Activated CD4-positive, alpha-beta T cell treated with anti-CD3 and anti-CD28 coated beads, Interleukin-2, amount 10 ng/mL, durations not matched to agents 7 days and 5 days (primary cell): ENCODE measurements at regions not wholly inside any gene's neighbourhood (a gene's known extent, or its start where the extent isn't known, plus 50 kb on each side); places are given as distances from the start of the nearest gene placed in this dataset.

Source experiments
- CTCF ChIA-PET: fragments of 350-600 bp; sonication (Branson Sonifier 250); formaldehyde crosslinking; loops from one replicate; lab custom pipeline; 2021; ENCODE audit warnings: antibody characterized with exemption; lab: Charles Lee
- POLR2A ChIA-PET: fragments of 350-600 bp; sonication (Branson Sonifier 250); formaldehyde crosslinking; loops from one replicate; lab custom pipeline; 2021; ENCODE audit warnings: antibody characterized with exemption; lab: Charles Lee
- DNase-seq: peaks from one replicate; pipeline ENCODE4 v3.0.0-alpha.2; 2020
- H3K27ac Mint-ChIP-seq: one replicate; pipeline ENCODE4 v1.8.0; 2021; ENCODE audit warnings: mild to moderate bottlenecking, moderate library complexity, mixed read lengths
- H3K27me3 Mint-ChIP-seq: one replicate; pipeline ENCODE4 v1.8.0; 2021; ENCODE audit warnings: mixed read lengths
- H3K36me3 Mint-ChIP-seq: one replicate; pipeline ENCODE4 v1.8.0; 2021; ENCODE audit warnings: low read depth, mixed read lengths
- H3K4me1 Mint-ChIP-seq: one replicate; pipeline ENCODE4 v1.8.0; 2021; ENCODE audit warnings: mixed read lengths
- H3K4me3 Mint-ChIP-seq: one replicate; pipeline ENCODE4 v1.8.0; 2021; ENCODE audit warnings: mild to moderate bottlenecking, moderate library complexity, mixed read lengths
- H3K9me3 Mint-ChIP-seq: one replicate; pipeline ENCODE4 v1.8.0; 2021; ENCODE audit warnings: mixed read lengths

- DNase-seq: no peak
- H3K27me3 Mint-ChIP-seq: no peaks in the 10 kb centered on the region
- ChIA-PET CTCF (no interaction called here), POLR2A (interaction anchor here (0.7 kb wide), 1 partner anchor 644 kb away, joined by 3 read pairs; no protein-coding TSS in a partner anchor)
- H3K4me3 Mint-ChIP-seq: no peak overlapping the region
- H3K36me3 Mint-ChIP-seq: peaks cover 23% of the 10 kb centered on the region
- peaks cover 19% of the 10 kb centered on the region for H3K4me1 Mint-ChIP-seq
- H3K27ac Mint-ChIP-seq: no peak overlapping the region
- peaks cover 30% of the 10 kb centered on the region for H3K9me3 Mint-ChIP-seq
Measured at GRCh38 chr3:111244760-111245159, 173.1 kb downstream of the NECTIN3 start.

- Mint-ChIP-seq H3K27ac (no peak overlapping the region), H3K9me3 (peaks cover 23% of the 10 kb centered on the region), H3K4me1 (peaks cover 15% of the 10 kb centered on the region), H3K4me3 (no peak overlapping the region), H3K27me3 (no peaks in the 10 kb centered on the region), H3K36me3 (peaks cover 11% of the 10 kb centered on the region)
- ChIA-PET POLR2A (no interaction called here), CTCF (no interaction called here)
- no peak for DNase-seq
Measured at GRCh38 chr3:111246967-111247760, 175.5 kb downstream of the NECTIN3 start.

GRCh38 chr3:111248406-111248805 lies 176.8 kb downstream of the NECTIN3 start:
- no peak for DNase-seq
- CTCF ChIA-PET: no interaction called here
- Mint-ChIP-seq H3K36me3 (peaks cover 8% of the 10 kb centered on the region), H3K9me3 (peaks cover 20% of the 10 kb centered on the region), H3K4me1 (peaks cover 25% of the 10 kb centered on the region), H3K27me3 (no peaks in the 10 kb centered on the region), H3K27ac (no peak overlapping the region), H3K4me3 (no peak overlapping the region)
- POLR2A ChIA-PET: no interaction called here

- Mint-ChIP-seq H3K27ac (no peak overlapping the region), H3K9me3 (peaks cover 13% of the 10 kb centered on the region), H3K36me3 (peaks cover 6% of the 10 kb centered on the region), H3K4me1 (peaks cover 35% of the 10 kb centered on the region), H3K4me3 (no peak overlapping the region), H3K27me3 (no peaks in the 10 kb centered on the region)
- ChIA-PET CTCF (interaction anchor here (1.5 kb wide), 1 partner anchor 51 kb away, joined by 3 read pairs; no protein-coding TSS in a partner anchor), POLR2A (no interaction called here)
- DNase-seq: no peak
Measured at GRCh38 chr3:111249421-111249820, 177.8 kb downstream of the NECTIN3 start.

- Mint-ChIP-seq H3K4me1 (peaks cover 25% of the 10 kb centered on the region), H3K36me3 (peaks cover 3% of the 10 kb centered on the region), H3K27ac (no peak overlapping the region), H3K4me3 (no peak overlapping the region), H3K27me3 (peaks cover 7% of the 10 kb centered on the region), H3K9me3 (peaks cover 3% of the 10 kb centered on the region)
- CTCF ChIA-PET: no interaction called here
- POLR2A ChIA-PET: no interaction called here
- no peak for DNase-seq
Measured at GRCh38 chr3:111252779-111253178, 181.2 kb downstream of the NECTIN3 start.

GRCh38 chr3:111253733-111254132 lies 182.1 kb downstream of the NECTIN3 start:
- peaks cover 7% of the 10 kb centered on the region for H3K27me3 Mint-ChIP-seq
- ChIA-PET CTCF (no interaction called here), POLR2A (no interaction called here)
- no peak overlapping the region for H3K27ac Mint-ChIP-seq
- H3K4me1 Mint-ChIP-seq: peaks cover 22% of the 10 kb centered on the region
- peaks cover 3% of the 10 kb centered on the region for H3K36me3 Mint-ChIP-seq
- DNase-seq: no peak
- no peak overlapping the region for H3K4me3 Mint-ChIP-seq
- H3K9me3 Mint-ChIP-seq: no peaks in the 10 kb centered on the region

GRCh38 chr3:111260878-111261277 lies 189.3 kb downstream of the NECTIN3 start:
- no peak for DNase-seq
- peaks cover 13% of the 10 kb centered on the region for H3K27me3 Mint-ChIP-seq
- peaks cover 13% of the 10 kb centered on the region for H3K9me3 Mint-ChIP-seq
- POLR2A ChIA-PET: no interaction called here
- CTCF ChIA-PET: no interaction called here
- peaks cover 15% of the 10 kb centered on the region for H3K36me3 Mint-ChIP-seq
- no peak overlapping the region for H3K4me3 Mint-ChIP-seq
- H3K27ac Mint-ChIP-seq: no peak overlapping the region
- H3K4me1 Mint-ChIP-seq: peaks cover 13% of the 10 kb centered on the region

- Mint-ChIP-seq H3K4me3 (no peak overlapping the region), H3K4me1 (no peaks in the 10 kb centered on the region), H3K36me3 (no peaks in the 10 kb centered on the region), H3K9me3 (peaks cover 14% of the 10 kb centered on the region), H3K27me3 (peaks cover under 1% of the 10 kb centered on the region), H3K27ac (no peak overlapping the region)
- CTCF ChIA-PET: no interaction called here
- POLR2A ChIA-PET: no interaction called here
- DNase-seq: no peak
Measured at GRCh38 chr3:111269777-111270176, 198.2 kb downstream of the NECTIN3 start.

- H3K27me3 Mint-ChIP-seq: peaks cover 6% of the 10 kb centered on the region
- H3K4me1 Mint-ChIP-seq: peaks cover 19% of the 10 kb centered on the region
- no peak overlapping the region for H3K27ac Mint-ChIP-seq
- no peak for DNase-seq
- ChIA-PET POLR2A (no interaction called here), CTCF (interaction anchor here (1.0 to 2.5 kb wide), 3 partner anchors 11 to 143 kb away, joined by 3 to 9 read pairs (median 3); no protein-coding TSS in a partner anchor)
- H3K36me3 Mint-ChIP-seq: no peaks in the 10 kb centered on the region
- H3K4me3 Mint-ChIP-seq: no peak overlapping the region
- peaks cover 3% of the 10 kb centered on the region for H3K9me3 Mint-ChIP-seq
Measured at GRCh38 chr3:111277226-111277625, 205.6 kb downstream of the NECTIN3 start.

- no peaks in the 10 kb centered on the region for H3K36me3 Mint-ChIP-seq
- CTCF ChIA-PET: no interaction called here
- peaks cover 23% of the 10 kb centered on the region for H3K4me1 Mint-ChIP-seq
- no peak overlapping the region for H3K27ac Mint-ChIP-seq
- H3K4me3 Mint-ChIP-seq: no peak overlapping the region
- H3K27me3 Mint-ChIP-seq: peaks cover 6% of the 10 kb centered on the region
- POLR2A ChIA-PET: no interaction called here
- DNase-seq: no peak
- peaks cover 3% of the 10 kb centered on the region for H3K9me3 Mint-ChIP-seq
Measured at GRCh38 chr3:111278959-111279358, 207.3 kb downstream of the NECTIN3 start.

- DNase-seq: no peak
- Mint-ChIP-seq H3K4me1 (peaks cover 29% of the 10 kb centered on the region), H3K27me3 (peaks cover 2% of the 10 kb centered on the region), H3K9me3 (peaks cover 3% of the 10 kb centered on the region), H3K4me3 (no peak overlapping the region), H3K27ac (no peak overlapping the region), H3K36me3 (no peaks in the 10 kb centered on the region)
- CTCF ChIA-PET: no interaction called here
- POLR2A ChIA-PET: no interaction called here
Measured at GRCh38 chr3:111282024-111282423, 210.4 kb downstream of the NECTIN3 start.

GRCh38 chr3:111283165-111283564 lies 211.5 kb downstream of the NECTIN3 start:
- H3K27ac Mint-ChIP-seq: no peak overlapping the region
- peaks cover 2% of the 10 kb centered on the region for H3K27me3 Mint-ChIP-seq
- H3K36me3 Mint-ChIP-seq: no peaks in the 10 kb centered on the region
- CTCF ChIA-PET: no interaction called here
- POLR2A ChIA-PET: no interaction called here
- H3K4me1 Mint-ChIP-seq: peaks cover 21% of the 10 kb centered on the region
- no peak for DNase-seq
- peaks cover 3% of the 10 kb centered on the region for H3K9me3 Mint-ChIP-seq
- H3K4me3 Mint-ChIP-seq: no peak overlapping the region

- H3K27ac Mint-ChIP-seq: no peak overlapping the region
- H3K4me3 Mint-ChIP-seq: no peak overlapping the region
- POLR2A ChIA-PET: no interaction called here
- DNase-seq: no peak
- no peaks in the 10 kb centered on the region for H3K36me3 Mint-ChIP-seq
- CTCF ChIA-PET: interaction anchor here (1.0 to 1.1 kb wide), 2 partner anchors 26 to 43 kb away, joined by 3 to 5 read pairs; no protein-coding TSS in a partner anchor
- H3K27me3 Mint-ChIP-seq: peaks cover 4% of the 10 kb centered on the region
- H3K9me3 Mint-ChIP-seq: no peaks in the 10 kb centered on the region
- H3K4me1 Mint-ChIP-seq: peaks cover 21% of the 10 kb centered on the region
Measured at GRCh38 chr3:111284503-111285183, 213.0 kb downstream of the NECTIN3 start.
